ENCODE measurements at regions not wholly inside any gene's neighbourhood (a gene's known extent, or its start where the extent isn't known, plus 50 kb on each side); places are given as distances from the start of the nearest gene placed in this dataset.
A peak's percentile ranks its signal among the peaks of the same experiment; 100 is the strongest.

GRCh38 chr12:94078138-94078723, 70.1 kb upstream of the PLXNC1 start:
- no peak for TF ChIP-seq CTCF (conservative IDR thresholded peaks at IDR 0.05; ENCODE audit: control insufficient read depth, insufficient read depth, low read depth, low read length)
- DNase-seq (ENCODE audit: low read depth): no peak
- H3K4me3 ChIP-seq (ENCODE audit: control insufficient read depth, low read depth, low read length): no peak overlapping the region

- TF ChIP-seq CTCF (conservative IDR thresholded peaks at IDR 0.05; ENCODE audit: control insufficient read depth, insufficient read depth, low read depth, low read length): no peak
- no peak overlapping the region for H3K4me3 ChIP-seq (ENCODE audit: control insufficient read depth, low read depth, low read length)
- no peak for DNase-seq (ENCODE audit: low read depth)
Measured at GRCh38 chr12:94078736-94079509, 69.5 kb upstream of the PLXNC1 start.

GRCh38 chr12:94079566-94080340, 68.6 kb upstream of the PLXNC1 start:
- H3K4me3 ChIP-seq (ENCODE audit: control insufficient read depth, low read depth, low read length): no peak overlapping the region
- DNase-seq (ENCODE audit: low read depth): no peak
- TF ChIP-seq CTCF (conservative IDR thresholded peaks at IDR 0.05; ENCODE audit: control insufficient read depth, insufficient read depth, low read depth, low read length): no peak

GRCh38 chr12:94080341-94081009, 67.9 kb upstream of the PLXNC1 start:
- no peak for TF ChIP-seq CTCF (conservative IDR thresholded peaks at IDR 0.05; ENCODE audit: control insufficient read depth, insufficient read depth, low read depth, low read length)
- DNase-seq (ENCODE audit: low read depth): no peak
- no peak overlapping the region for H3K4me3 ChIP-seq (ENCODE audit: control insufficient read depth, low read depth, low read length)

GRCh38 chr12:94082690-94083089, 65.7 kb upstream of the PLXNC1 start:
- no peak overlapping the region for H3K4me3 ChIP-seq (ENCODE audit: control insufficient read depth, low read depth, low read length)
- TF ChIP-seq CTCF (conservative IDR thresholded peaks at IDR 0.05; ENCODE audit: control insufficient read depth, insufficient read depth, low read depth, low read length): no peak
- no peak for DNase-seq (ENCODE audit: low read depth)

GRCh38 chr12:94089891-94090290, 58.5 kb upstream of the PLXNC1 start:
- DNase-seq (ENCODE audit: low read depth): peak; percentile 24
- no peak for TF ChIP-seq CTCF (conservative IDR thresholded peaks at IDR 0.05; ENCODE audit: control insufficient read depth, insufficient read depth, low read depth, low read length)

More at GRCh38 chr12:94089891-94090290, 58.5 kb upstream of the PLXNC1 start:
- H3K4me3 ChIP-seq (ENCODE audit: control insufficient read depth, low read depth, low read length): no peak overlapping the region

Measured in fibroblast of mammary gland (primary cell).